H1 (cell line): ENCODE measurements at regions not wholly inside any gene's neighbourhood (a gene's known extent, or its start where the extent isn't known, plus 50 kb on each side); places are given as distances from the start of the nearest gene placed in this dataset.

Experiments used
- CTCF ChIA-PET: fragments of 300-600 bp; sonication (Branson Sonifier 250); formaldehyde crosslinking; loops from one replicate; lab custom pipeline; 2021; ENCODE audit not compliant: partially characterized antibody; lab: Charles Lee
- POLR2A ChIA-PET: fragments of 300-600 bp; sonication (Branson Sonifier 250); formaldehyde crosslinking; loops from one replicate; lab custom pipeline; 2021; ENCODE audit warnings: inconsistent platforms; ENCODE audit not compliant: partially characterized antibody; lab: Charles Lee
- DNase-seq, 2 experiments: peaks; one replicate each; pipeline versions ENCODE4 v3.0.0 to v3.0.0-alpha.2; 2010 to 2022; ENCODE audit warnings: low spot score in 2 of 2, low read depth in 1 of 2, mixed read lengths in 1 of 2
- FAIRE-seq: peaks from 2 replicates; lab custom pipeline; 2011; peaks lifted over from hg19 to GRCh38; lab: Jason Lieb, UNC
- H2AFZ ChIP-seq: 2 replicates; pipeline ENCODE4 v1.8.1; 2012; ENCODE audit warnings: low read length, inconsistent platforms
- H2AK5ac ChIP-seq: 2 replicates; pipeline ENCODE4 v1.6.1; 2013; ENCODE audit warnings: low read depth, low read length
- H2BK120ac ChIP-seq: replicated peaks from 2 replicates; pipeline ENCODE3; 2013; ENCODE audit warnings: low read depth, low read length, inconsistent platforms
- H2BK12ac ChIP-seq: 2 replicates; pipeline ENCODE4 v1.6.1; 2013; ENCODE audit warnings: low read depth, low read length
- H2BK15ac ChIP-seq: 2 replicates; pipeline ENCODE4 v1.6.1; 2013; ENCODE audit warnings: low read length
- H2BK20ac ChIP-seq: 2 replicates; pipeline ENCODE4 v1.6.1; 2013; ENCODE audit warnings: low read length
- H2BK5ac ChIP-seq: 2 replicates; pipeline ENCODE4 v1.6.1; 2013; ENCODE audit warnings: low read depth, low read length
- H3K14ac ChIP-seq: 2 replicates; pipeline ENCODE4 v1.6.1; 2013; ENCODE audit warnings: inconsistent platforms; ENCODE audit not compliant: insufficient read length
- H3K18ac ChIP-seq: 2 replicates; pipeline ENCODE4 v1.6.1; 2013; ENCODE audit warnings: low read length; ENCODE audit errors: extremely low read depth
- H3K23ac ChIP-seq: 2 replicates; pipeline ENCODE4 v1.6.1; 2013; ENCODE audit warnings: inconsistent platforms; ENCODE audit not compliant: insufficient read length
- H3K23me2 ChIP-seq: 2 replicates; pipeline ENCODE4 v1.6.1; 2013; ENCODE audit warnings: low read depth, low read length
- H3K27ac ChIP-seq: 2 replicates; pipeline ENCODE4 v1.6.1; 2011; ENCODE audit warnings: low read depth, low read length, inconsistent platforms
- H3K27me3 ChIP-seq, 4 experiments: replicated peaks in 1 of 4; 1 replicate in 1 of 4; 2 replicates in 3 of 4; pipeline versions ENCODE4 v1.6.1 to v1.8.1; 2011 to 2013; ENCODE audit warnings: low read length in 3 of 4, mild to moderate bottlenecking in 3 of 4, inconsistent platforms in 2 of 4, mixed read lengths in 2 of 4, moderate library complexity in 1 of 4; ENCODE audit not compliant: control insufficient read depth in 3 of 4, insufficient read depth in 3 of 4; ENCODE audit errors: extremely low read depth in 1 of 4
- H3K36me3 ChIP-seq, 4 experiments: 2 replicates each; pipeline versions ENCODE4 v1.6.1 to v1.8.1; 2011 to 2013; ENCODE audit warnings: mild to moderate bottlenecking in 4 of 4, low read length in 3 of 4, moderate library complexity in 2 of 4, control low read depth in 1 of 4, inconsistent platforms in 1 of 4; ENCODE audit not compliant: insufficient read depth in 4 of 4, control insufficient read depth in 2 of 4
- H3K4ac ChIP-seq: replicated peaks from 2 replicates; pipeline ENCODE3; 2013; ENCODE audit warnings: low read length, low read depth, mixed read lengths, inconsistent platforms; ENCODE audit not compliant: insufficient read length
- H3K4me1 ChIP-seq, 4 experiments: replicated peaks in 1 of 4; 1 replicate in 1 of 4; 2 replicates in 3 of 4; pipeline versions ENCODE4 v1.6.1 to v1.8.1; 2011 to 2013; ENCODE audit warnings: low read length in 3 of 4, inconsistent platforms in 2 of 4, mixed read lengths in 1 of 4; ENCODE audit not compliant: insufficient read depth in 4 of 4, control insufficient read depth in 3 of 4
- H3K4me2 ChIP-seq, 2 experiments: 2 replicates each; pipeline versions ENCODE4 v1.6.1 to v1.8.1; 2011 to 2013; ENCODE audit warnings: low read depth in 2 of 2, low read length in 2 of 2, control low read depth in 1 of 2, inconsistent platforms in 1 of 2, mild to moderate bottlenecking in 1 of 2; ENCODE audit not compliant: insufficient read depth in 1 of 2
- H3K4me3 ChIP-seq, 4 experiments: fragments of 200-600, 300-600 bp in 1 of 4; sonication (generic), shearing (Covaris generic), sonication (Bioruptor Twin) in 1 of 4; 2 replicates each; pipeline versions ENCODE4 v1.5.1 to v1.8.1; 2011 to 2016; ENCODE audit warnings: low read length in 4 of 4, low read depth in 3 of 4, control low read depth in 2 of 4, inconsistent platforms in 2 of 4, mild to moderate bottlenecking in 2 of 4, mixed read lengths in 1 of 4, moderate library complexity in 1 of 4; ENCODE audit not compliant: insufficient read depth in 2 of 4; ENCODE audit errors: extremely low read depth in 1 of 4
- H3K56ac ChIP-seq: replicated peaks from 2 replicates; pipeline ENCODE3; 2013; ENCODE audit warnings: low read depth, mild to moderate bottlenecking, mixed read lengths, low read length, inconsistent platforms; ENCODE audit not compliant: insufficient read length
- H3K79me1 ChIP-seq: 2 replicates; pipeline ENCODE4 v1.6.1; 2013; ENCODE audit warnings: low read depth, low read length, control low read depth
- H3K79me2 ChIP-seq, 2 experiments: 2 replicates each; pipeline versions ENCODE4 v1.6.1 to v1.8.1; 2012 to 2013; ENCODE audit warnings: low read length in 2 of 2, mild to moderate bottlenecking in 2 of 2, inconsistent platforms in 1 of 2; ENCODE audit not compliant: insufficient read depth in 2 of 2, control insufficient read depth in 1 of 2
- H3K9ac ChIP-seq, 4 experiments: replicated peaks in 1 of 4; 1 replicate in 1 of 4; 2 replicates in 3 of 4; pipeline versions ENCODE4 v1.6.1 to v1.8.1; 2011 to 2013; ENCODE audit warnings: low read depth in 3 of 4, low read length in 3 of 4, control low read depth in 2 of 4, mild to moderate bottlenecking in 2 of 4, moderate library complexity in 2 of 4, inconsistent platforms in 1 of 4; ENCODE audit errors: extremely low read depth in 1 of 4
- H3K9me3 ChIP-seq, 2 experiments: 2 replicates each; pipeline versions ENCODE4 v1.6.1 to v1.8.1; 2012 to 2013; ENCODE audit warnings: mild to moderate bottlenecking in 2 of 2, moderate library complexity in 2 of 2, control low read depth in 1 of 2, inconsistent platforms in 1 of 2, low read depth in 1 of 2, low read length in 1 of 2, mixed read lengths in 1 of 2; ENCODE audit not compliant: insufficient read depth in 2 of 2
- H4K20me1 ChIP-seq, 2 experiments: replicated peaks in 1 of 2; 2 replicates each; pipeline versions ENCODE3 to v1.8.1; 2011 to 2013; ENCODE audit warnings: inconsistent platforms in 2 of 2, low read length in 2 of 2, mild to moderate bottlenecking in 1 of 2; ENCODE audit not compliant: insufficient read depth in 2 of 2, control insufficient read depth in 1 of 2
- H4K5ac ChIP-seq: 2 replicates; pipeline ENCODE4 v1.6.1; 2013; ENCODE audit warnings: low read length, low read depth, mixed read lengths, inconsistent platforms; ENCODE audit not compliant: insufficient read length
- H4K8ac ChIP-seq: 2 replicates; pipeline ENCODE4 v1.8.0; 2013; ENCODE audit warnings: mild to moderate bottlenecking, moderate library complexity, low read length, inconsistent platforms; ENCODE audit not compliant: insufficient read depth; ENCODE audit errors: extremely low read depth
- H4K91ac ChIP-seq: replicated peaks from 2 replicates; pipeline ENCODE3; 2013; ENCODE audit warnings: low read length, mixed read lengths, inconsistent platforms; ENCODE audit not compliant: insufficient read length
- ASH2L ChIP-seq: fragments of 200-600, 300-600 bp; sonication (generic); IDR thresholded peaks from one replicate; pipeline ENCODE4 v1.7.1; 2017; ENCODE audit warnings: low read length
- JUND ChIP-seq: IDR thresholded peaks from 2 replicates; pipeline ENCODE4 v1.6.1; 2011; ENCODE audit warnings: mild to moderate bottlenecking, improper control_type of control experiment, low read length
- WGBS, 2 experiments: shearing (Covaris generic) in 1 of 2; methylation state at CpG; one replicate each; pipeline versions ENCODE4 v1.1.6 to v1.1.7; 2013 to 2015; ENCODE audit warnings: low lambda C conversion rate in 2 of 2, mixed read lengths in 2 of 2, inconsistent platforms in 1 of 2, low coverage in 1 of 2, missing lambda C conversion rate in 1 of 2; ENCODE audit not compliant: insufficient replicate concordance in 2 of 2, insufficient coverage in 1 of 2, insufficient read length in 1 of 2; ENCODE audit errors: extremely low coverage in 1 of 2, missing lambda C conversion rate in 1 of 2; 5-methylcytosine and 5-hydroxymethylcytosine counted together

DNA sequence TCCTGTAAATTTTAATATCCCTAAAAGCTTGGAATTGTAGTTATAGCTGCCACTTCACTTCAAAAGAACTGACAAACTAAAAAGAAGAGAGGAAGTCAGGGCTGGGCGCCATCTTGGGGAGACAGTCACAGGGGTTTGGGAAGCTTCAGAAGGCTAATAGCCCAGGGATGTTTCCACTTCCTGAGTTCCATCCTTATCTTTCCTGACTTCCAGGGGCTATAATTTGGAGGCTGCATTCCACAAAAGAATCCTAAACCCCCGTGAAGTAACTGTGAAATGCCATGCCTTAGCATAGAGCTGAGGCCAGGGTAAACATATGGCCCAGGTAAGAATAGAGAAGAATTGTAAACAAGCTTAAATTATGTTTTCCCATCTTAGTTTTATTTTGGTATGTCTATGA is 75.4 kb upstream of the LPAR1 start:
- no peak overlapping the region for H4K8ac ChIP-seq
- H3K36me3 ChIP-seq, result no peaks in the 10 kb centered on the region
- no peak overlapping the region for H2BK120ac ChIP-seq
- H3K18ac ChIP-seq, result no peak overlapping the region
- H2AFZ ChIP-seq, result no peak overlapping the region
- DNase-seq (no peak), FAIRE-seq (no peak)
- H3K9ac ChIP-seq, result no peak overlapping the region
- H2AK5ac ChIP-seq, result no peak overlapping the region
- H3K9me3 ChIP-seq, result no peaks in the 10 kb centered on the region
- no peak overlapping the region for H3K4ac ChIP-seq
- no peak overlapping the region for H2BK20ac ChIP-seq
- no peaks in the 10 kb centered on the region for H3K79me2 ChIP-seq
- H2BK15ac ChIP-seq, result no peak overlapping the region
- H3K4me3 ChIP-seq, result no peak overlapping the region
- H3K56ac ChIP-seq, result no peak overlapping the region
- no peaks in the 10 kb centered on the region for H3K79me1 ChIP-seq
- H3K23ac ChIP-seq, result no peak overlapping the region
- H4K5ac ChIP-seq, result no peak overlapping the region
- H3K4me1 ChIP-seq, result peaks cover 0 to 4% (median 0%) of the 10 kb centered on the region in 4 experiments; a peak in 1 of 7 replicates
- no peak overlapping the region for H3K4me2 ChIP-seq
- 97% methylated on average over 2 of the region's 2 CpGs; no CpG with 5 or more reads in 1 of the 2 experiments for WGBS, 2 experiments
- no peak overlapping the region for H2BK5ac ChIP-seq
- no peak overlapping the region for H3K14ac ChIP-seq
- no peak overlapping the region for H4K91ac ChIP-seq
- H3K27ac ChIP-seq, result no peak overlapping the region
- no peak overlapping the region for H2BK12ac ChIP-seq
- no peaks in the 10 kb centered on the region for H3K23me2 ChIP-seq
- POLR2A ChIA-PET, result no interaction called here
- no peaks in the 10 kb centered on the region for H4K20me1 ChIP-seq
- CTCF ChIA-PET, result interaction anchor here (1.2 kb wide), 1 partner anchor 73 kb away, joined by 3 read pairs; no protein-coding TSS in a partner anchor
- no peaks in the 10 kb centered on the region for H3K27me3 ChIP-seq
- TF ChIP-seq JUND (no peak), ASH2L (no peak)
